SU-DHL-6 (cell line): ENCODE measurements at regions not wholly inside any gene's neighbourhood (a gene's known extent, or its start where the extent isn't known, plus 50 kb on each side); places are given as distances from the start of the nearest gene placed in this dataset.

ENCODE experiments used
- H2AFZ ChIP-seq: fragments of 200-600 bp; sonication (generic); 2 replicates; pipeline ENCODE4 v1.6.1; 2014; ENCODE audit warnings: low read depth, mild to moderate bottlenecking, moderate library complexity, mixed read lengths, antibody characterized with exemption, low read length; ENCODE audit not compliant: severe bottlenecking
- H3F3A ChIP-seq: fragments of 200-600 bp; shearing (Covaris generic); 2 replicates; pipeline ENCODE4 v1.6.0; 2016; ENCODE audit warnings: antibody characterized with exemption, mild to moderate bottlenecking; ENCODE audit not compliant: insufficient read depth
- H3K27ac ChIP-seq: fragments of 200-600 bp; sonication (generic); 2 replicates; pipeline ENCODE4 v1.5.1; 2016; ENCODE audit warnings: low read depth, mild to moderate bottlenecking, low read length, moderate library complexity, mixed read lengths
- H3K27me3 ChIP-seq: fragments of 200-600 bp; sonication (generic), shearing (Covaris generic); 2 replicates; pipeline ENCODE4 v1.6.0; 2014; ENCODE audit warnings: mild to moderate bottlenecking, low read length
- H3K36me3 ChIP-seq: fragments of 200-600 bp; sonication (generic); 2 replicates; pipeline ENCODE4 v1.6.1; 2014; ENCODE audit warnings: mild to moderate bottlenecking, low read length, mixed read lengths
- H3K4me2 ChIP-seq: fragments of 300-600, 200-600 bp; shearing (Covaris generic), sonication (generic); 2 replicates; pipeline ENCODE4 v1.6.0; 2014; ENCODE audit warnings: low read length, low read depth, mild to moderate bottlenecking; ENCODE audit not compliant: poor library complexity, severe bottlenecking
- H3K4me3 ChIP-seq: fragments of 200-600 bp; sonication (generic); 2 replicates; pipeline ENCODE4 v1.5.1; 2014; ENCODE audit warnings: antibody characterized with exemption, low read length, mild to moderate bottlenecking, mixed read lengths; ENCODE audit not compliant: insufficient read depth, poor library complexity, severe bottlenecking
- H3K79me2 ChIP-seq: fragments of 200-600 bp; sonication (generic); 2 replicates; pipeline ENCODE4 v1.6.1; 2014; ENCODE audit warnings: mild to moderate bottlenecking, low read length, moderate library complexity; ENCODE audit not compliant: insufficient read depth
- H3K9ac ChIP-seq: fragments of 200-600 bp; sonication (generic); 2 replicates; pipeline ENCODE4 v1.7.0; 2014; ENCODE audit warnings: mild to moderate bottlenecking, low read length
- H3K9me2 ChIP-seq: fragments of 200-600 bp; sonication (generic); replicated peaks from 2 replicates; pipeline ENCODE4 v1.6.1; 2014; ENCODE audit warnings: low read length; ENCODE audit not compliant: insufficient read depth
- H3K9me3 ChIP-seq: fragments of 200-600 bp; sonication (generic); 2 replicates; pipeline ENCODE4 v1.6.1; 2014; ENCODE audit warnings: low read length, mixed read lengths; ENCODE audit not compliant: insufficient read depth
- H4K20me1 ChIP-seq: fragments of 200-600 bp; sonication (generic); 2 replicates; pipeline ENCODE4 v1.6.1; 2014; ENCODE audit warnings: low read depth, mild to moderate bottlenecking, antibody characterized with exemption, low read length, moderate library complexity, mixed read lengths
- CTCF ChIP-seq: fragments of 200-600 bp; sonication (generic); IDR thresholded peaks from one replicate; pipeline ENCODE4 v1.5.1; 2017; ENCODE audit warnings: antibody characterized with exemption, mild to moderate bottlenecking, low read length, moderate library complexity; ENCODE audit not compliant: insufficient read depth, poor library complexity, severe bottlenecking
- EZH2phosphoT487 ChIP-seq: fragments of 200-600 bp; sonication (generic), shearing (Covaris generic); conservative IDR thresholded peaks from 2 replicates; pipeline ENCODE4 v1.6.1; 2018; ENCODE audit warnings: mild to moderate bottlenecking, antibody characterized with exemption, low read length, moderate library complexity, mixed read lengths

GRCh38 chr6:74642101-74642500 is 563.8 kb downstream of the COL12A1 start:
- Histone ChIP-seq H3K36me3 (no peaks in the 10 kb centered on the region), H3K79me2 (no peaks in the 10 kb centered on the region), H3K4me3 (no peak overlapping the region), H3K4me2 (no peak overlapping the region), H3K9ac (no peak overlapping the region), H3K9me3 (no peaks in the 10 kb centered on the region), H3K9me2 (no peaks in the 10 kb centered on the region), H2AFZ (no peak overlapping the region), H4K20me1 (no peaks in the 10 kb centered on the region), H3F3A (no peaks in the 10 kb centered on the region), H3K27me3 (no peaks in the 10 kb centered on the region), H3K27ac (no peak overlapping the region)
- TF ChIP-seq EZH2phosphoT487 (no peak), CTCF (no peak)

- H3K36me3 ChIP-seq = no peaks in the 10 kb centered on the region
These were observed 567.4 kb downstream of the COL12A1 start for GRCh38 chr6:74638412-74638811.

GRCh38 chr6:74632196-74632875 is 573.5 kb downstream of the COL12A1 start:
- H3K9ac ChIP-seq = no peak overlapping the region
- H3K9me2 ChIP-seq = no peaks in the 10 kb centered on the region
- no peak overlapping the region for H3K4me3 ChIP-seq
- H3F3A ChIP-seq = no peaks in the 10 kb centered on the region
- no peaks in the 10 kb centered on the region for H3K27me3 ChIP-seq
- no peaks in the 10 kb centered on the region for H3K9me3 ChIP-seq
- H3K36me3 ChIP-seq = no peaks in the 10 kb centered on the region
- H4K20me1 ChIP-seq = no peaks in the 10 kb centered on the region
- no peaks in the 10 kb centered on the region for H3K79me2 ChIP-seq
- no peak overlapping the region for H3K4me2 ChIP-seq
- H2AFZ ChIP-seq = no peak overlapping the region
- no peak for TF ChIP-seq CTCF
- TF ChIP-seq EZH2phosphoT487 = no peak
- H3K27ac ChIP-seq = no peak overlapping the region

More at GRCh38 chr6:74638412-74638811, 567.4 kb downstream of the COL12A1 start:
- H3K4me3 ChIP-seq = no peak overlapping the region
- no peaks in the 10 kb centered on the region for H3K9me2 ChIP-seq
- no peaks in the 10 kb centered on the region for H4K20me1 ChIP-seq
- no peak overlapping the region for H3K27ac ChIP-seq
- H2AFZ ChIP-seq = no peak overlapping the region
- no peaks in the 10 kb centered on the region for H3K9me3 ChIP-seq
- no peak overlapping the region for H3K9ac ChIP-seq
- no peaks in the 10 kb centered on the region for H3K27me3 ChIP-seq
- H3K4me2 ChIP-seq = no peak overlapping the region
- no peaks in the 10 kb centered on the region for H3F3A ChIP-seq
- no peaks in the 10 kb centered on the region for H3K79me2 ChIP-seq
- TF ChIP-seq CTCF (no peak), EZH2phosphoT487 (no peak)
